Endodermal cell (in vitro differentiated cells): ENCODE measurements at regions not wholly inside any gene's neighbourhood (a gene's known extent, or its start where the extent isn't known, plus 50 kb on each side); places are given as distances from the start of the nearest gene placed in this dataset.

Experiments used
- DNase-seq: peaks from one replicate; pipeline ENCODE4 v3.0.0-alpha.2; 2017
- H3K27ac ChIP-seq: 2 replicates; pipeline ENCODE4 v1.5.1; 2013; ENCODE audit warnings: mild to moderate bottlenecking, low read depth, low read length, moderate library complexity
- H3K27me3 ChIP-seq: 2 replicates; pipeline ENCODE4 v1.6.1; 2013; ENCODE audit warnings: mild to moderate bottlenecking, low read length, moderate library complexity; ENCODE audit not compliant: insufficient read depth, control insufficient read depth, poor library complexity, severe bottlenecking
- H3K36me3 ChIP-seq: 2 replicates; pipeline ENCODE4 v1.7.0; 2013; ENCODE audit warnings: mild to moderate bottlenecking, low read length, moderate library complexity; ENCODE audit not compliant: control insufficient read depth, insufficient read depth
- H3K4me1 ChIP-seq: one replicate; pipeline ENCODE4 v1.7.0; 2013; ENCODE audit warnings: low read length; ENCODE audit not compliant: control insufficient read depth, insufficient read depth
- H3K4me3 ChIP-seq: 2 replicates; pipeline ENCODE4 v1.5.1; 2013; ENCODE audit warnings: mild to moderate bottlenecking, low read length, moderate library complexity
- H3K9ac ChIP-seq: 2 replicates; pipeline ENCODE4 v1.6.1; 2013; ENCODE audit warnings: mild to moderate bottlenecking, low read length, moderate library complexity; ENCODE audit not compliant: poor library complexity, severe bottlenecking; ENCODE audit errors: extremely low read depth
- H3K9me3 ChIP-seq: 2 replicates; pipeline ENCODE4 v1.6.1; 2013; ENCODE audit warnings: mild to moderate bottlenecking, low read length, moderate library complexity; ENCODE audit not compliant: control insufficient read depth
- H3K27ac Mint-ChIP-seq: 2 replicates; pipeline ENCODE4 v1.8.0; 2020; ENCODE audit warnings: mixed read lengths
- H3K27me3 Mint-ChIP-seq: 2 replicates; pipeline ENCODE4 v1.8.0; 2021; ENCODE audit warnings: mild to moderate bottlenecking, mixed read lengths; ENCODE audit not compliant: insufficient read depth
- H3K36me3 Mint-ChIP-seq: 2 replicates; pipeline ENCODE4 v1.8.0; 2020; ENCODE audit warnings: low read depth, mixed read lengths
- H3K4me1 Mint-ChIP-seq: 2 replicates; pipeline ENCODE4 v1.8.0; 2020; ENCODE audit warnings: mixed read lengths
- H3K4me3 Mint-ChIP-seq: 2 replicates; pipeline ENCODE4 v1.8.0; 2020; ENCODE audit warnings: mild to moderate bottlenecking, moderate library complexity, mixed read lengths
- H3K9me3 Mint-ChIP-seq: 2 replicates; pipeline ENCODE4 v1.8.0; 2020; ENCODE audit warnings: mild to moderate bottlenecking, mixed read lengths
- CTCF ChIP-seq: fragments of 200-600 bp; sonication (generic); conservative IDR thresholded peaks from 2 replicates; pipeline ENCODE4 v1.5.0; 2021; ENCODE audit warnings: antibody characterized with exemption, mild to moderate bottlenecking
- WGBS, 2 experiments: methylation state at CpG; one replicate each; pipeline versions ENCODE4 v1.1.5 to v1.1.7; 2013; ENCODE audit warnings: missing lambda C conversion rate in 2 of 2, mixed read lengths in 1 of 2; ENCODE audit not compliant: insufficient coverage in 1 of 2, insufficient read length in 1 of 2; 5-methylcytosine and 5-hydroxymethylcytosine counted together

- no peak for DNase-seq
- Histone ChIP-seq H3K4me1 (peaks cover 5% of the 10 kb centered on the region), H3K27me3 (no peaks in the 10 kb centered on the region), H3K36me3 (no peaks in the 10 kb centered on the region), H3K4me3 (no peak overlapping the region), H3K9ac (no peak overlapping the region), H3K9me3 (no peaks in the 10 kb centered on the region), H3K27ac (no peak overlapping the region)
- Mint-ChIP-seq H3K27ac (no peak overlapping the region), H3K9me3 (no peaks in the 10 kb centered on the region), H3K36me3 (no peaks in the 10 kb centered on the region), H3K4me3 (no peak overlapping the region), H3K27me3 (no peaks in the 10 kb centered on the region), H3K4me1 (peaks cover 4% of the 10 kb centered on the region)
- no peak for TF ChIP-seq CTCF
Observed at GRCh38 chr4:114088481-114088880, 109.0 kb upstream of the ARSJ start.

- Histone ChIP-seq H3K36me3 (no peaks in the 10 kb centered on the region), H3K9ac (no peak overlapping the region), H3K4me3 (no peak overlapping the region), H3K27ac (no peak overlapping the region), H3K27me3 (no peaks in the 10 kb centered on the region), H3K4me1 (no peaks in the 10 kb centered on the region), H3K9me3 (no peaks in the 10 kb centered on the region)
- Mint-ChIP-seq H3K27ac (no peak overlapping the region), H3K36me3 (no peaks in the 10 kb centered on the region), H3K4me1 (no peaks in the 10 kb centered on the region), H3K27me3 (no peaks in the 10 kb centered on the region), H3K9me3 (no peaks in the 10 kb centered on the region), H3K4me3 (no peak overlapping the region)
- WGBS, 2 experiments: 93% methylated on average over 1 of the region's 1 CpG; no CpG with 5 or more reads in 1 of the 2 experiments
- DNase-seq: no peak
- TF ChIP-seq CTCF: no peak
Observed at GRCh38 chr4:114091546-114091945, 112.1 kb upstream of the ARSJ start.

DNA sequence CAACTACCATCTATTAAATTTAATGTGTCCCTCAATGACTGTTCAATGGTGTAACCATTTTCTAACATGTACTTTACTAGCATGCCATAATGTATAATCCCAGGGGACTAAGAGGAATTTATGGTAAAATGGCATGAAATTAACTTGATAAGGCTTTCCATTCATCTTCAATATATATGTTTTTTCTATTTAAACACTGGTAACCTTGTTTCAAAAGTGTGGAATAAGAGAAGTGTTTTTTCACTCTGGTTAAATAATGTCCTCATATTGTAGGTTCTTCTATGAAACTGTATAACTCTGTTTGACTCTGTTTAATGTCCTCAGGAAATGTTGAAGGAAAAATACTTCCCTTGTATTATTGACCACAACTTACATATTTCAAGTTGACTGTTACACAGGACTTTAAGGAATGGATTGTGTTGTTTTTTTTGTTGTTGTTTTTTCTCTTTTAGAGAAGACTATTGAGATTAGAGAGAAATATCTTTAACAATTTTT, 113.8 kb upstream of the ARSJ start:
- Mint-ChIP-seq H3K27ac (no peak overlapping the region), H3K4me1 (no peaks in the 10 kb centered on the region), H3K36me3 (no peaks in the 10 kb centered on the region), H3K27me3 (no peaks in the 10 kb centered on the region), H3K9me3 (no peaks in the 10 kb centered on the region), H3K4me3 (no peak overlapping the region)
- DNase-seq: no peak
- H3K36me3 ChIP-seq: no peaks in the 10 kb centered on the region
- H3K4me1 ChIP-seq: no peaks in the 10 kb centered on the region
- H3K9me3 ChIP-seq: no peaks in the 10 kb centered on the region
- no peak overlapping the region for H3K4me3 ChIP-seq
- H3K27ac ChIP-seq: no peak overlapping the region
- no peaks in the 10 kb centered on the region for H3K27me3 ChIP-seq
- no peak overlapping the region for H3K9ac ChIP-seq
- no peak for TF ChIP-seq CTCF
